Breast epithelium (tissue), 3 donors: ENCODE measurements at regions not wholly inside any gene's neighbourhood (a gene's known extent, or its start where the extent isn't known, plus 50 kb on each side); places are given as distances from the start of the nearest gene placed in this dataset.

Experiments
- POLR2A ChIP-seq: fragments of 450-650 bp; IDR thresholded peaks from one replicate; pipeline ENCODE4 v1.6.1; 2016; ENCODE audit warnings: antibody characterized with exemption, mild to moderate bottlenecking, moderate library complexity
- TF ChIP-seq, protein P1 (sequence below), 3 donors: fragments of 450-650 bp; IDR thresholded peaks; one replicate each; pipeline ENCODE4 v1.5.1; 2016 to 2017; ENCODE audit warnings: antibody characterized with exemption in 3 of 3, mild to moderate bottlenecking in 3 of 3, moderate library complexity in 3 of 3

GRCh38 chr5:56530626-56531138 is 284.7 kb upstream of the MAP3K1 start:
- TF ChIP-seq, protein P1, sequence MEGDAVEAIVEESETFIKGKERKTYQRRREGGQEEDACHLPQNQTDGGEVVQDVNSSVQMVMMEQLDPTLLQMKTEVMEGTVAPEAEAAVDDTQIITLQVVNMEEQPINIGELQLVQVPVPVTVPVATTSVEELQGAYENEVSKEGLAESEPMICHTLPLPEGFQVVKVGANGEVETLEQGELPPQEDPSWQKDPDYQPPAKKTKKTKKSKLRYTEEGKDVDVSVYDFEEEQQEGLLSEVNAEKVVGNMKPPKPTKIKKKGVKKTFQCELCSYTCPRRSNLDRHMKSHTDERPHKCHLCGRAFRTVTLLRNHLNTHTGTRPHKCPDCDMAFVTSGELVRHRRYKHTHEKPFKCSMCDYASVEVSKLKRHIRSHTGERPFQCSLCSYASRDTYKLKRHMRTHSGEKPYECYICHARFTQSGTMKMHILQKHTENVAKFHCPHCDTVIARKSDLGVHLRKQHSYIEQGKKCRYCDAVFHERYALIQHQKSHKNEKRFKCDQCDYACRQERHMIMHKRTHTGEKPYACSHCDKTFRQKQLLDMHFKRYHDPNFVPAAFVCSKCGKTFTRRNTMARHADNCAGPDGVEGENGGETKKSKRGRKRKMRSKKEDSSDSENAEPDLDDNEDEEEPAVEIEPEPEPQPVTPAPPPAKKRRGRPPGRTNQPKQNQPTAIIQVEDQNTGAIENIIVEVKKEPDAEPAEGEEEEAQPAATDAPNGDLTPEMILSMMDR (IDR thresholded peaks at IDR 0.05), result no peak
- TF ChIP-seq POLR2A, result no peak
